Astrocyte (in vitro differentiated cells and primary cell): ENCODE measurements at regions not wholly inside any gene's neighbourhood (a gene's known extent, or its start where the extent isn't known, plus 50 kb on each side); places are given as distances from the start of the nearest gene placed in this dataset.

Experiments
- CTCF ChIP-seq: IDR thresholded peaks from 2 replicates; pipeline ENCODE4 v1.5.1; 2011; ENCODE audit warnings: low read depth, mild to moderate bottlenecking, inconsistent platforms, low read length, moderate library complexity; ENCODE audit not compliant: insufficient read depth
- EZH2 ChIP-seq: IDR thresholded peaks from 2 replicates; pipeline ENCODE4 v1.6.1; 2012; ENCODE audit warnings: mild to moderate bottlenecking, low read length, inconsistent platforms; ENCODE audit not compliant: insufficient read depth

GRCh38 chr17:15143524-15143923 lies 121.6 kb downstream of the PMP22 start:
- TF ChIP-seq CTCF (no peak), EZH2 (no peak)
